Testis (tissue), 2 donors: ENCODE measurements at regions not wholly inside any gene's neighbourhood (a gene's known extent, or its start where the extent isn't known, plus 50 kb on each side); places are given as distances from the start of the nearest gene placed in this dataset.

Experiments
- DNase-seq: peaks from one replicate; pipeline ENCODE4 v3.0.0-alpha.2; 2019
- H3K27ac ChIP-seq, 2 donors: fragments of 200-600 bp; sonication (generic); one replicate each; pipeline ENCODE4 v1.5.1; 2019
- H3K27me3 ChIP-seq: fragments of 200-600 bp; sonication (generic); one replicate; pipeline ENCODE4 v1.5.1; 2019
- H3K36me3 ChIP-seq: fragments of 200-600 bp; sonication (generic); one replicate; pipeline ENCODE4 v1.5.1; 2017; ENCODE audit warnings: low read depth; ENCODE audit errors: missing control alignments
- H3K4me1 ChIP-seq: fragments of 200-600 bp; sonication (generic); one replicate; pipeline ENCODE4 v1.5.1; 2019
- H3K4me3 ChIP-seq, 2 donors: fragments of 200-600 bp; sonication (generic); one replicate each; pipeline ENCODE4 v1.5.1; 2017 to 2019
- H3K9me3 ChIP-seq: fragments of 200-600 bp; sonication (generic); one replicate; pipeline ENCODE4 v1.5.1; 2017
- POLR2A ChIP-seq: fragments of 450-650 bp; IDR thresholded peaks from one replicate; pipeline ENCODE4 v1.6.1; 2017; ENCODE audit warnings: antibody characterized with exemption, mild to moderate bottlenecking, moderate library complexity
- WGBS, 2 donors: methylation state at CpG; one replicate each; pipeline ENCODE4 v1.1.5; 2018; 5-methylcytosine and 5-hydroxymethylcytosine counted together
- intact Hi-C: fragments of 100-400 bp; cut with DNase I; formaldehyde crosslinking; loops from one replicate; pipeline ENCODE4 v1.15.1; 2023; ENCODE audit warnings: low total_unique reads
- TF ChIP-seq, protein P1 (sequence below), 3 experiments: fragments of 450-650 bp in 2 of 3; fragments of 200-600 bp in 1 of 3; sonication (generic) in 1 of 3; IDR thresholded peaks; one replicate each; pipeline ENCODE4 v1.5.1; 2016 to 2019; ENCODE audit warnings: antibody characterized with exemption in 3 of 3, mild to moderate bottlenecking in 2 of 3, moderate library complexity in 1 of 3

DNA sequence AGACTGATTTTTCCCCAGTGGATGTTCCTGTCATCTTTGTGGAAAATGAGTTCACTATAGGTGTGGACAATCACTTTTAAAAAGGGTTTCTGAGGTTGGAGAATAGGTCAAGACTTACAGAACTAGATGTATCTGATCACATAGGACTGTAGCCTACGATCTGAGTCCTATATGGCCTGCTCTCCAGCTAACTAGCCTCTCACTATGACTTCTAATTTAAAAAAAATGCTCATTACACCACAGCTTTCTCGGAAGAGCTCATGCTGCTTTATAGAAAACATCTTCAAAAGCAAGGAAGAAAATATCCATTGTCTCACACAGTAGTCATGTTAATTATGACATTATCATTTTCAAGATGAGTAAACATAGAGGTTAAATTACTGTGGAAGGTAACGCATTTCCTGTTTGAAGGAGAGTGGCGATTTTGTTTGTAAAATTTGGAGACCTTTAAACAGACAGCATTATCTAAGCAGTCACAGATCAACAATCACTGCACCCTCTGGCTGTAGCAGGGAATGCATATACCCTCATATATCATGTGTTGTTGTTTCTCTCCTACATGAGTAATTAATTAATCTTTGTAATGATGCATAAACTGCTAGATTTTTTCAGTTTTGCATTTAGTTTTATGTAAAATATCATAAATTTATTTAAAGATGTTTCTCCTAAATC is 573.7 kb downstream of the GABRG2 start:
- H3K36me3 ChIP-seq, result no peaks in the 10 kb centered on the region
- no peaks in the 10 kb centered on the region for H3K9me3 ChIP-seq
- H3K4me3 ChIP-seq, result no peak overlapping the region
- H3K27me3 ChIP-seq, result no peaks in the 10 kb centered on the region
- WGBS, 2 donors, result 71 to 72% methylated on average over 4 of the region's 4 CpGs
- TF ChIP-seq, protein P1, sequence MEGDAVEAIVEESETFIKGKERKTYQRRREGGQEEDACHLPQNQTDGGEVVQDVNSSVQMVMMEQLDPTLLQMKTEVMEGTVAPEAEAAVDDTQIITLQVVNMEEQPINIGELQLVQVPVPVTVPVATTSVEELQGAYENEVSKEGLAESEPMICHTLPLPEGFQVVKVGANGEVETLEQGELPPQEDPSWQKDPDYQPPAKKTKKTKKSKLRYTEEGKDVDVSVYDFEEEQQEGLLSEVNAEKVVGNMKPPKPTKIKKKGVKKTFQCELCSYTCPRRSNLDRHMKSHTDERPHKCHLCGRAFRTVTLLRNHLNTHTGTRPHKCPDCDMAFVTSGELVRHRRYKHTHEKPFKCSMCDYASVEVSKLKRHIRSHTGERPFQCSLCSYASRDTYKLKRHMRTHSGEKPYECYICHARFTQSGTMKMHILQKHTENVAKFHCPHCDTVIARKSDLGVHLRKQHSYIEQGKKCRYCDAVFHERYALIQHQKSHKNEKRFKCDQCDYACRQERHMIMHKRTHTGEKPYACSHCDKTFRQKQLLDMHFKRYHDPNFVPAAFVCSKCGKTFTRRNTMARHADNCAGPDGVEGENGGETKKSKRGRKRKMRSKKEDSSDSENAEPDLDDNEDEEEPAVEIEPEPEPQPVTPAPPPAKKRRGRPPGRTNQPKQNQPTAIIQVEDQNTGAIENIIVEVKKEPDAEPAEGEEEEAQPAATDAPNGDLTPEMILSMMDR (IDR thresholded peaks at IDR 0.05), result no peak
- TF ChIP-seq POLR2A, result no peak
- no peaks in the 10 kb centered on the region for H3K4me1 ChIP-seq
- H3K27ac ChIP-seq, result no peak overlapping the region
- intact Hi-C loops, result no loop called here
- DNase-seq, result no peak

DNA sequence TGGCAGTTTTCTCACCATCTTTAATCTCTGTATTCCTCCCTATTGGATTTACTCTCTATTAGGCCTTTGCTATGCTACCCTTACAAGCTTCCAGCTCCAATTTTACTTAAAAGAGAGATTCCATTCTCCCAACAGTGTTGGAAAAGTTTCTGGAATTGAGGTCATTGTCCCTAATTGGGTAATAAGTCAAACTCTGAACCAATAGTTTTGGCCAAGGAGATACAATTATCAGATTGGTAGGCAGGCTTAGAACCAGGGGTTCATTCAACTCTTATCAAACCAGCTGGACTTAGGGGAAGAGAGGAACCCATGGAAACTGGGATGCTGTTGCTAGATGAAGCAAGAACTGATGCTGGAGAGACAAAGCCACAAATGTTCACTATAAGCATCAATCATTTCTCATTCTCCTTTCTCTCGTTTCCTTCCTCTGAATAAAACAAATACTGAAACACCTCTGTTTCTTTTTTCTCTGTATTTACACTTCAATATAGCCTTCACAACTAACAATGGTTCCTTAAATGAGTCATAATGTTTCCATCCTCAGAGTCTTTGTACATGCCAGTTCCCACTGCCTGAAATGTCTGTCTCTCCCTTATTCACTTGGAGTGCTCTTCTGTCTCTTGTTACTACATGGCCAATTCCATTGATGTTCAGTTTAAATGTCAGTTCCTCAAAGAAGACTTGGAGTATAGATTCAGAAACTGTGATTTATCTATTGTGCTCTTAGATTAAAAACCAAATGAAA is 587.3 kb downstream of the GABRG2 start:
- no peaks in the 10 kb centered on the region for H3K36me3 ChIP-seq
- no peak for DNase-seq
- WGBS, 2 donors, result 82 to 95% methylated on average over 1 of the region's 1 CpG

DNA sequence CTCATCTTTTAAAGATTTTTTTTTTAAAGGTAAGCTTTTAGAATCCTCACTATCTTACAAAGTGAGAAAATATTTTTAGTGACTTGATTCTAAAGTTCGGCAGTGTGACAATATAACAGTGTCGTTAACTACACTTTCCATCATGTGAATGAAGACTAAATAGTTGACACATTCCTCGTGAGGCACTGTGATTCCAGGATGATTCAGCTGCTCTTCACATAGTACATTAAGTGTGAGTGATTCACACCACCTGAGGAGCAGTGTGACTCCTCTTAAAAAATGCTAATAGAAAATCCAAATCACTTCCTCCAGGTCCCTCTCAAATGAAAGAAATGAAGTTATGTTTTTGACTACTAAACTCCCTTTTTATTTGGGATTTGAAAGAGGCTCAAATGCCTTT is 589.5 kb downstream of the GABRG2 start:
- DNase-seq, result no peak
- 79 to 82% methylated on average over 3 of the region's 3 CpGs for WGBS, 2 donors
- intact Hi-C loops, result no loop called here
- no peak overlapping the region for H3K27ac ChIP-seq
- TF ChIP-seq, protein P1 (IDR thresholded peaks at IDR 0.05), result no peak
- TF ChIP-seq POLR2A, result no peak
- H3K9me3 ChIP-seq, result no peaks in the 10 kb centered on the region
- H3K4me1 ChIP-seq, result no peaks in the 10 kb centered on the region
- no peak overlapping the region for H3K4me3 ChIP-seq
- H3K36me3 ChIP-seq, result no peaks in the 10 kb centered on the region
- no peaks in the 10 kb centered on the region for H3K27me3 ChIP-seq

More for the DNA sequence above, 587.3 kb downstream of the GABRG2 start:
- Histone ChIP-seq H3K9me3 (no peaks in the 10 kb centered on the region), H3K4me3 (no peak overlapping the region), H3K27ac (no peak overlapping the region), H3K4me1 (no peaks in the 10 kb centered on the region), H3K27me3 (no peaks in the 10 kb centered on the region)
- TF ChIP-seq POLR2A, result no peak
- TF ChIP-seq, protein P1 (IDR thresholded peaks at IDR 0.05), result no peak
- intact Hi-C loops, result no loop called here

DNA sequence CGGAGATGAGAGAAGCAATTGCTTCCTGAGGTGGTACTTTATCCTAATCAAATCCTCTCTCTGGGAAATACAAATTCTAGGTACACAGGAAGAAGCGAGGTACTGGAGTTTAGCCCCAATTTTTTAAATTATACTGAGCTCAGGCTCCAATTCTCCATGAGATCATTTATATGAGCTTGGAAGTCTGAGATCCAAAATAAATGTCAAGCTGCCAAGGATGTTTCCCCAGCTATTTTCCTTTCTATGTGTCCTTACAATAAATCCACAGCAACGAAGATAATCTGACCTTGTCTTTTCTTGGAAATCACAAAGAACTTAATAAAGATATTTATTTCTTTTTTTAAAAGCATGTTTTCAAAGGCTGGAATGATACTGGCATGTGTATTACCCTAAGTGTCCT is 597.3 kb downstream of the GABRG2 start:
- no peaks in the 10 kb centered on the region for H3K27me3 ChIP-seq
- 44 to 48% methylated on average over 3 of the region's 3 CpGs for WGBS, 2 donors
- DNase-seq, result no peak
- TF ChIP-seq, protein P1 (IDR thresholded peaks at IDR 0.05), result no peak
- no peak for TF ChIP-seq POLR2A
- no peak overlapping the region for H3K4me3 ChIP-seq
- no peaks in the 10 kb centered on the region for H3K9me3 ChIP-seq
- no peaks in the 10 kb centered on the region for H3K36me3 ChIP-seq
- intact Hi-C loops, result no loop called here
- H3K27ac ChIP-seq, result no peak overlapping the region
- H3K4me1 ChIP-seq, result no peaks in the 10 kb centered on the region
